ENCODE measurements at regions not wholly inside any gene's neighbourhood (a gene's known extent, or its start where the extent isn't known, plus 50 kb on each side); places are given as distances from the start of the nearest gene placed in this dataset.

GRCh38 chr3:124116906-124117305 is 125.0 kb upstream of the ROPN1 start:
- no peaks in the 10 kb centered on the region for H3K36me3 Mint-ChIP-seq
- H3K27me3 Mint-ChIP-seq (ENCODE audit: low read depth in 2 of 2): peaks cover 6 to 45% of the 10 kb centered on the region in 2 donors
- intact Hi-C loops (cut with micrococcal nuclease): no loop called here
- no peaks in the 10 kb centered on the region for H3K36me3 ChIP-seq (ENCODE audit: control insufficient read depth, insufficient read depth, low read length)
- DNase-seq (no peak), ATAC-seq (no peak)
- TF ChIP-seq CTCF (IDR thresholded peaks at IDR 0.05): no peak
- H3K4me3 Mint-ChIP-seq: no peak overlapping the region
- H3K27me3 ChIP-seq (ENCODE audit: control insufficient read depth, insufficient read depth, low read length): no peaks in the 10 kb centered on the region
- no peaks in the 10 kb centered on the region for H3K4me1 ChIP-seq (ENCODE audit: control insufficient read depth, insufficient read depth, low read length)
- no peak overlapping the region for H3K27ac ChIP-seq (ENCODE audit: low read length)
- no peaks in the 10 kb centered on the region for H3K9me3 ChIP-seq (ENCODE audit: control insufficient read depth, insufficient read depth, low read length)
- H3K27ac Mint-ChIP-seq: no peak overlapping the region
- H3K4me1 Mint-ChIP-seq: no peaks in the 10 kb centered on the region
- H3K9me3 Mint-ChIP-seq: no peaks in the 10 kb centered on the region
- no peak overlapping the region for H3K4me3 ChIP-seq (ENCODE audit: low read length)

- intact Hi-C loops (cut with micrococcal nuclease): no loop called here
- no peaks in the 10 kb centered on the region for H3K9me3 Mint-ChIP-seq
- no peaks in the 10 kb centered on the region for H3K4me1 ChIP-seq (ENCODE audit: control insufficient read depth, insufficient read depth, low read length)
- no peaks in the 10 kb centered on the region for H3K27me3 ChIP-seq (ENCODE audit: control insufficient read depth, insufficient read depth, low read length)
- 89% methylated on average over 3 of the region's 3 CpGs for WGBS (ENCODE audit: insufficient coverage)
- DNase-seq (no peak), ATAC-seq (no peak)
- no peaks in the 10 kb centered on the region for H3K36me3 Mint-ChIP-seq
- no peak overlapping the region for H3K4me3 ChIP-seq (ENCODE audit: low read length)
- no peaks in the 10 kb centered on the region for H3K9me3 ChIP-seq (ENCODE audit: control insufficient read depth, insufficient read depth, low read length)
- no peaks in the 10 kb centered on the region for H3K36me3 ChIP-seq (ENCODE audit: control insufficient read depth, insufficient read depth, low read length)
- H3K27me3 Mint-ChIP-seq (ENCODE audit: low read depth in 2 of 2): peaks cover 6 to 50% of the 10 kb centered on the region in 2 donors
- H3K4me3 Mint-ChIP-seq: no peak overlapping the region
- H3K27ac Mint-ChIP-seq: no peak overlapping the region
- H3K27ac ChIP-seq (ENCODE audit: low read length): no peak overlapping the region
- H3K4me1 Mint-ChIP-seq: no peaks in the 10 kb centered on the region
- no peak for TF ChIP-seq CTCF (IDR thresholded peaks at IDR 0.05)
Measured at GRCh38 chr3:124117486-124117885, 125.6 kb upstream of the ROPN1 start.

GRCh38 chr3:124118397-124118796 is 126.5 kb upstream of the ROPN1 start:
- Mint-ChIP-seq H3K27me3 (ENCODE audit: low read depth in 2 of 2) (peaks cover 2 to 51% of the 10 kb centered on the region in 2 donors), H3K9me3 (no peaks in the 10 kb centered on the region), H3K36me3 (no peaks in the 10 kb centered on the region), H3K4me3 (no peak overlapping the region), H3K4me1 (no peaks in the 10 kb centered on the region), H3K27ac (no peak overlapping the region)
- no peaks in the 10 kb centered on the region for H3K36me3 ChIP-seq (ENCODE audit: control insufficient read depth, insufficient read depth, low read length)
- no peak for TF ChIP-seq CTCF (IDR thresholded peaks at IDR 0.05)
- no peaks in the 10 kb centered on the region for H3K9me3 ChIP-seq (ENCODE audit: control insufficient read depth, insufficient read depth, low read length)
- 90% methylated on average over 4 of the region's 4 CpGs for WGBS (ENCODE audit: insufficient coverage)
- no peak overlapping the region for H3K4me3 ChIP-seq (ENCODE audit: low read length)
- H3K27me3 ChIP-seq (ENCODE audit: control insufficient read depth, insufficient read depth, low read length): no peaks in the 10 kb centered on the region
- no peaks in the 10 kb centered on the region for H3K4me1 ChIP-seq (ENCODE audit: control insufficient read depth, insufficient read depth, low read length)
- ATAC-seq (no peak), DNase-seq (no peak)
- no peak overlapping the region for H3K27ac ChIP-seq (ENCODE audit: low read length)
- intact Hi-C loops (cut with micrococcal nuclease): no loop called here

- H3K4me3 ChIP-seq (ENCODE audit: low read length): no peak overlapping the region
- intact Hi-C loops (cut with micrococcal nuclease): no loop called here
- H3K4me1 ChIP-seq (ENCODE audit: control insufficient read depth, insufficient read depth, low read length): no peaks in the 10 kb centered on the region
- no peak overlapping the region for H3K27ac Mint-ChIP-seq
- no peaks in the 10 kb centered on the region for H3K36me3 Mint-ChIP-seq
- no peaks in the 10 kb centered on the region for H3K4me1 Mint-ChIP-seq
- H3K27me3 ChIP-seq (ENCODE audit: control insufficient read depth, insufficient read depth, low read length): no peaks in the 10 kb centered on the region
- no peaks in the 10 kb centered on the region for H3K9me3 ChIP-seq (ENCODE audit: control insufficient read depth, insufficient read depth, low read length)
- H3K27ac ChIP-seq (ENCODE audit: low read length): no peak overlapping the region
- ATAC-seq (no peak), DNase-seq (no peak)
- 88% methylated on average over 4 of the region's 4 CpGs for whole genome bisulfite sequencing (ENCODE audit: insufficient coverage)
- H3K36me3 ChIP-seq (ENCODE audit: control insufficient read depth, insufficient read depth, low read length): no peaks in the 10 kb centered on the region
- no peak overlapping the region for H3K4me3 Mint-ChIP-seq
- peaks cover 7 to 49% of the 10 kb centered on the region in 2 donors for H3K27me3 Mint-ChIP-seq (ENCODE audit: low read depth in 2 of 2)
- TF ChIP-seq CTCF (IDR thresholded peaks at IDR 0.05): no peak
- peaks cover 0 to 2% of the 10 kb centered on the region in 2 donors for H3K9me3 Mint-ChIP-seq
Measured at GRCh38 chr3:124119056-124119716, 127.3 kb upstream of the ROPN1 start.

Measured in natural killer cell (primary cell).